22Rv1 (cell line): ENCODE measurements at regions not wholly inside any gene's neighbourhood (a gene's known extent, or its start where the extent isn't known, plus 50 kb on each side); places are given as distances from the start of the nearest gene placed in this dataset.

Source experiments
- CTCF ChIP-seq: fragments of 450-650 bp; IDR thresholded peaks from 2 replicates; pipeline ENCODE4 v1.5.1; 2017; ENCODE audit warnings: mild to moderate bottlenecking
- ZFX ChIP-seq: fragments of 450-650 bp; IDR thresholded peaks from 2 replicates; pipeline ENCODE4 v1.6.1; 2017; ENCODE audit warnings: antibody characterized with exemption, borderline replicate concordance

DNA sequence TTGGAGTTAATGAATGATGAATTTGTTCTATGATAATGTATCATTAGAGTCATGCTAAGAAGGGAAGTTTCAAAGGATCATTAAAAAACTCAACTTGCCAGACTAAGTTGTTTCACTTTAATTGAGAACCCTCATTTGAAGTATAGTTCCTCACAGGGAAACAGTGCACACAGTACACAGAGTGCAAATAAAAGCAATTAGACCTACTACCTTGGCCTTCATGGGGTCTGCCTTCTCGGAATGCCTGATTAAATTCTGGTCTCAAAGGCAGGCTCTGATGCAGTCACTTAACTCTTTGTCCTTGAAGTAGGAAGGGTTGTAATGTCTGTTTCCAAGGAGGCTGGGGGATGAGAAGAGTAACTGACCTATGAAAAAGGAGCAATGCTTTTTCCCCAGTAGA is 457.3 kb downstream of the TBC1D32 start:
- TF ChIP-seq CTCF: no peak
- TF ChIP-seq ZFX: no peak
